ENCODE measurements at regions not wholly inside any gene's neighbourhood (a gene's known extent, or its start where the extent isn't known, plus 50 kb on each side); places are given as distances from the start of the nearest gene placed in this dataset.

DNA sequence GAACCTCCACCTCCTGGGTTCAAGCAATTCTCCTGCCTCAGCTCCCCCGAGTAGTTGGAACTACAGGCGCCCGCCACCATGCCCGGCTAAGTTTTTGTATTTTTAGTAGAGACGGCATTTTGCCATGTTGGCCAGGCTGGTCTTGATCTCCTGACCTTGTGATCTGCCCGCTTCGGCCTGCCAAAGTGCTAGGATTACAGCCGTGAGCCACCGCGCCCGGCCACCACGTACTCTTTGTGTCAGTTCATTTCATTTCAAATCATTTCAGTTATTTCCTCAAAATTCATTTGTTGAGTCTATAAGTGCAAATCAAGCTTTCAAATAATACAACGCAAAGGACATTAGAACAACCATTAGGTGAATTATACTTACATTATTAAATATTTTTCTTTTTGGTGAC, 943.8 kb downstream of the TYW1 start:
- DNase-seq: no peak

DNA sequence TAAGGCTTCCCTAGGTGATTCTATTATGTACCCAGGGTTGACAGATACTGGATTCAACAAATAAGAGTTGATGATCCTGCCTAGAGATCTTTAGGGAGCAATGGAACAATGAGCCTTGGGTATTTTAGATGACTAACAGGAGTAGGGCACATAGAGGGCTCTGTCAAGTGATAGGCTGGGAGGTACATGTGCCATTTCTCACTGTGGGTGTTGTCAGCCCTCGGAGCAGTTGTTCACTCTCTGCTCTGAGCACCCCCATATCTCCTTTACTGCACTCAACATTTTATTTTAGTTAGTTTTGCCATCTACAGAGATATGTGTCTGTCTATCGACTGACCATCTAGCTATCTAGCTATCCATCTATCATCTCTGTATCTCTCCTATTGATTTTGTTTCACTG, 950.6 kb downstream of the TYW1 start:
- no peak for DNase-seq

DNA sequence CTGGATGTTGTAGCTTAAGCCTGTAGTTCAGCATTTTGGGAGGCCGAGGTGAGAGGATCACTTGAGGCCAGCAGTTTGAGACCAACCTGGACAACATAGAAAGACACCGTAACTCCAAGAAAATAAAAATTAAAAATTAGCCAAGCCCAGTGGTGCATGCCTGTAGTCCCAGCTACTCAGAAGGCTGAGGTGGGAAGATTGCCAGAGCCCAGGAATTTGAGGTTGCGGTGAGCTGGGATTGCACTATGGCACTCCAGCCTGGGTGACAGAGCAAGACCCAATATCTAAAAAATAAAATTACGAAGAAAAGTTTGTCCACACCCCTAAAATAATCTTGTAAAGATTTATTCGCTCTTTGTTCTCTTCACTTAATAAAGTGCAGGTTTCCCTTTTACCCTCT, 951.0 kb downstream of the TYW1 start:
- no peak for DNase-seq

DNA sequence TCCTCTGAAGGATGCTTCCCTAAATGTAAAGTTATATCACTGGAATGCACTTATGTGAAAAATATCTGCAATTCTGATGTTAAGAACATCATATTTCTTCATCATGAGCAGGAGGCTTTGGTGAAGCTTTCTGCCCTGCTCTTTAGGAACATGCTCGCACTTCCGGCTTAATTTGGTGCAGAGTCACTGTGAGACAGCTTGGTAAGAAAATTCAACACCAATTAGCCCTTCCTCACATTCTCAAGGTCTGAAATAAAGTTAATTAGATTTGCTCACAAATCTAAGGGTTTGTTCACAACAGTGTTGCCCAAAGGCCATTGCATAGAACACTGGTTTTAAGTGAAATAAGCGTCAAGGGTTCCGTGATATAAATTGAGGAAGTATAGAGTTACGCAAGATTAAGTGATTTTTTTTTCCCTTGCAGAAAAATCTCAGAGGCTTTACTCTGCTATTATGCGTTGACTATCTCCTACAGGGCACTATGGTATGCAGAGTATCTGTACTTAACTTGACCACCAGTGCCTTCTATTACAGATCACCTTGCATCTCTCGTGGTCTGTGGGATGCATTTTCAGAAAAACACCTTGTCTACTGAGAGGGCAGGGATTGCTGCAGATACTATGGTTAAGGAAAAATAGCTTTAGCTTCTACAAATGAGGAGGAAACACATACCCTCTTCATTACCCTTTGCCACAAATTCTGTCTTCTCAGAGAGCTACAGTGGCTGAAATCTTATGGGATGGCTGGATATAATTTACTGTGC, 953.9 kb downstream of the TYW1 start:
- no peak for DNase-seq

DNA sequence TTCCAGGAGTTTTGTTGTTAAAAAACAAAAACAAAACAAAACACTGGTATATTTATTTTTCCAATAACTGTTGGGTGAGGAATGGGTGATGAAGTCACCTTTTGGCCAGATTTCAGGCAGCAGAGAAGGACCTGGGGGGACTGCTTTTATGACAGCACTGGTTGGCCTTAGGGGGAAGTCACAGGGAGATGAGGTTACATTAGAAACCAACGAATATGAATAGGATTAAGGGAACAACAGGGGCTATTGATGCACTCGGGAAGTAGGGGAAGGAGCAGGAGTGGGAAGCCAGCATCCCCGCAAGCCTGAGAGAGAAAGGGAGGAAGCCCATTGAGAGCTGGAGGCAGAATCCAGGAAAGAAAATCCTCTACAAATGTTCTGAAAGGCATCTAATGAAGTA, 958.4 kb downstream of the TYW1 start:
- no peak for DNase-seq

DNA sequence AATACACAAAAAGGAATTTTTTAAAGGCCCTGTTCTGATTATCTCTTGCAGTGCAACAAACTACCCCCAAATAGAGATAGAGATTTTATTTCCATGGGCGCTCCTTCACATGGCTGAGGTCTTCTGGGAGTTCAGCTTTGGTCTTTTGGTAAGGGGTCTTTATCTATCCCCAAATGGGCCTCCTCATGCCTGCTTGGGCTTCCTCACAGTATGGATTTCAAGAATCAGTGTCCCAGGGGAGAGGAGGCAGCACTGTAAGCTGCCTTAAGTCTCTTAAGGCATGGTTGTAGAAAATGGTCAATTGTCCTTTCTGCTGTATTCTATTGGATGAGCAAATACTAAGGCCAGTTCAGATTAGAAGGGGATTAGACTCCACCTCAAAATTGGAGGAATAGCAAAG, 966.2 kb downstream of the TYW1 start:
- no peak for DNase-seq

DNA sequence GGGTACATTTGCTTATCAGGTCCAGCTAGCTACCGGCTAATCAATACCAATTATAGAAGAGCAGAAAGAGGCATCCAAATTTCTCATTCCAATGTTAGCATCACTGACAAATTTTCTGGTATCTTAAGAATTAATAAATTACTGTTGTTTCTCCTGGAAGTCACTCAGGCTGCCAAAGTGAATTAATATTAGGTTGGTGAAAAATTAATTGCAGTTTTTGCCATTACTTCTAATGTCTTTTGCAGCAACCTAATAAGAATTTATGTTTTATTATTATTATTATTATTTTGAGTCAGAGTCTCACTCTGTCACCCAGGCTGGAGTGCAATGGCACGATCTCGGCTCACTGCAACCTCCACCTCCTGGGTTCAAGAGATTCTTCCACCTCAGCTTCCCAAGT, 979.9 kb downstream of the TYW1 start:
- no peak for DNase-seq

DNA sequence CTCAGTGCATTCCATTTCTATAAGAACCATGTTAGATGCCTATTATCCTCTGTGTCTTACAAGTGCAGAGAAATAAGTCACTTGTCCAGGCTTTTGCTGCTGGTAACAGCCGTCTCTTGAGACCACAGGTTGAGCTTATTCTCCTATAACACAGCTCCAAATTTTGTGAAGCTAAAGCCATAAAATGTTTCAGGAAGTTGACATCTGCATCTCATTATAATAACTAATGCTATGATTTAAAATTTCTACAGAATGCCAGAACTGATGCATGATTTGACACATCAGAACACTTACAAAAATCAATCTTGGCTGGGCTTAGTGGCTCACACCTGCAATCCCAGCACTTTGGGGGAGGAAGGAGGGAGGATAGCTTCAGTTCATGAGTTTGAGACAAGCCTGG, 986.9 kb downstream of the TYW1 start:
- no peak for DNase-seq

DNA sequence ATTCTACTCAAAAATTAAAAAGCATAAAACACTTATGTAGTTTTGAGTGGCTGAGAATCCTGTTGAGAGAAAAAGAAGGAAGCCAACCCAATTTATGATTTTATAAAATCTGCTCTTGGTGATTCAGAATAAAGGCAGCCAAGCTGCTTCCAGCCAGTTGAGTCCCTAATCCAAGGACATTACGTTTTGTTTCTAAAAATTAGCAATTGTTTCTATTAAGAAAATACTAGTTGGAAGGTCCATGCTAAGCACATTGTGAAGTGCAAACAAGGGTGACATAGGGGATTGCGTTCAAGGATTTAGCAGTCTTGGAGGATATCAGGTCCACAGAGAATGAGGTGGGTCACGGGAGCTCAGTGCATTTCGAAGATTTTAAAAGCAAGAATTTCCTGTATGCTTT, 987.7 kb downstream of the TYW1 start:
- DNase-seq: no peak

DNA sequence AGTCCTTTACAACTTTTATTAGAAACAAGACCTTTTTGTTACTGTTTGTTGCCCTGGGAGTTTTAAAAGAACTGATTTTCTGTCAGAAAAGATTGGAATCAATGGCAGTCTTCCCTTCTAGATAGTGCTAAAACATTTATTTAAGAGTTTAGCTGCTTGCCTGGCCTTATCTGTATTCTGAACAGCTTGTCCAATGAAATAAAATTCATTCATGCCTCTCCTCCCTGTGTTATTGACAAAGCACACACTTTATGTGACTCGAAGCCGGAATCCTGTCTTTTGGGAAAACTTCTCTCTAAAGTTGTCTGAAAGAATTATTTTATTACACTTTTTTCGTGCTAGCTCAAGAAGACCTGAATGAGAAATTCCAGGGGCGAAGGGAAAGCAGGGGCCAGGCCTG, 992.5 kb downstream of the TYW1 start:
- DNase-seq: no peak

DNA sequence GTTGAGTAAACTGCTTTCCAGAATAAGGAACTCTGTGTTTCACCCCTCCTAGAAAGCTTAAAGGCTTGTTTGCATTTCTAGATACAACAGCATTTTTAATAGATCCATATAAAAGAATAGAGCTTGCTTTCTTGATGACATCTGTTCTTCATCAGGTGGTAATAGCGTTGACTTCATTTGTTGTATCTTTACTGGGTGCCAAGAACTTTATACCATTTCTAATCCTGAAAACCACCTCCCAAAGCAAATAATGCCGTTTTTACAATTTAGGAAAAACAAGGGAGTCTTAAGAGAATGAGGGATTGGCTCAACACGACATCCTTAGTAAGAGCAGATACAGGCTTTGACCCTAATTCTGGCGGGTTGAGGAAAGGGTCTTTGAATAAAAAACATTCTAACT, 993.4 kb downstream of the TYW1 start:
- DNase-seq: no peak

DNA sequence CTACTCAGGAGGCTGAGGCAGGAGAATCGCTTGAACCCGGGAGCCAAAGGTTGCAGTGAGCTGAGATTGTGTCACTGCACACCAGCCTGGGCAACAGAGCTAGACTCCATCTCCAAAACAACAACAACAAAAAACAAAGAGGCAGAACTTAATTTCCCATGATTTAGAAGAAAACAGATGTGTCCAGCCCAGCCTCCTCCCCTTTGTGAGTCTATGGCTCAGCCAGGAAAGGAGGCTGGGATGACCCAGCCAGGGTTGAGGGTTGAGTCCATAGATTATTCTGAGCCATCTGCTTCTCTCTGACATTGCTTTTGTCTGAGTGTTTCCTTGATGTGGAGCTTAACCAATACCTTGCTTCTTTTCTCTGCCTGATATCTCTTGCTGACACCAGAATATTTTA, 994.1 kb downstream of the TYW1 start:
- DNase-seq: no peak

DNA sequence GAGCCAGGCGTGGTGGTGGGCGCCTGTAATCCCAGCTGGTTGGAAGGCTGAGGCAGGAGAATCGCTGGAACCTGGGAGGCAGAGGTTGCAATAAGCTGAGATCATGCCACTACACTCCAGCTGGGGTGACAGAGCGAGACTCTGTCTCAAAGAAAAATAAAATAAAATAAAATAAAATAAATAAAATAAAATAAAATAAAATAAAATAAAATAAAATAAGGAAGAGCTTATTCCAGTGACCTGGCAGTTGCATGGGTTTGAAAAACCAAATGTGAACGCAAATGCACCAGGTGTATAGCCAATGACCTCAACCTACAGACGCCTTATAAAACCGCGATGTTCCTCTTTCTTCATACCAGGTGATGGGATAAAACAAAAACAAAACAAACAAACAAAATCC, 995.7 kb downstream of the TYW1 start:
- DNase-seq: no peak

DNA sequence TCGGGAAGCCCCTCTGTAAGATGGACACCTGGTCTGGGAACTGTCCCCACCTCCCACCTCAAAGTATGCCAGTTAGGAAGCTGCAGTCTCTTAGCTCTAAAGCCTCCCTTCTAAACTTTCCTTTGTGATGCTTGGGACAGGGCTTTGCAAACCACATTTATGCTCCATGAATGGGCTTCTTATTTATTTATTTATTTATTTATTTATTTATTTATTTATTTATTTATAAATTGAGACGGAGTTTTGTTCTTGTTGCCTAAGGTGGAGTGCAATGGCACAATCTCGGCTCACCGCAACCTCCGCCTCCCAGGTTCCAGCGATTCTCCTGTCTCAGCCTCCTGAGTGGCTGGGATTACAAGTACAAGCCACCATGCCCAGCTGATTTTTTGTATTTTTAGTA, 1009.4 kb downstream of the TYW1 start:
- no peak for DNase-seq

DNA sequence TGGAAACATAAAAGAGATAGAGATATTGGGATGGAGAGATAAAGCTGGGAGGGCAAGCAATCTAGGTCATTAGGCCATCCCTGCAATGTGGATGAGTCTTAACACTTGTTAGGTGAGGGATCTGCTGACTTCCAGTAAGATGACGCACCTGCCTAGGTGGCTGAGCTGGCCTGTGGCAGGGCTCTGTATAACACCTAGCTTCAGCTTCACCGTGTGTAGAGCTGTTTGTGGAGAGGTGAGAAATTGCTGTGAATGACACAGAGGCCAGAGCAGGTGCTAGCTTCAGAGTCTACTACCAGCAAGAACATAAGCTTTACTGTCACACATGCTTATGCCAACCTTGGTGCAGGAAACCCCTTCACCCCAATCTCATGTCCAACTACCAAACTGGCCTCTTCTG, 1010.0 kb downstream of the TYW1 start:
- no peak for DNase-seq

DNA sequence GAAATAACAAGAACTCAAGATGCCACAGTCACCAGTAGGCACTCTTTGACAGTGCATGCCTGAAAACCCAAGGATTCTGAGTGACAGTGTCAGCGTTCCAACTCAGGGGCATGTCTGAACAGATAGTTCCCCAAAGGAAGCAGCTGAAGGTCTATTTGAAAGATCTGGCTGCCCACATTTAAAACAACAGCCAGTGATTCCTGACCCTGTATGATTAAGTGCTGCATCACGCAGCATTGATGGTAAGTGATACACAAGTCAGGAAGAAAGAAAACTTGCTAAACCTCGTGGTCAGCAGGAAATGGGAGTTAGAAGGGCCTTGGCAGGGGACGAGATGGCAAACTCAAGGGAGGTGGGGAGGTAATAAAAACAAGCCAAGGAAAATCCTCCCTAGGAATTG, 1013.1 kb downstream of the TYW1 start:
- DNase-seq: no peak

DNA sequence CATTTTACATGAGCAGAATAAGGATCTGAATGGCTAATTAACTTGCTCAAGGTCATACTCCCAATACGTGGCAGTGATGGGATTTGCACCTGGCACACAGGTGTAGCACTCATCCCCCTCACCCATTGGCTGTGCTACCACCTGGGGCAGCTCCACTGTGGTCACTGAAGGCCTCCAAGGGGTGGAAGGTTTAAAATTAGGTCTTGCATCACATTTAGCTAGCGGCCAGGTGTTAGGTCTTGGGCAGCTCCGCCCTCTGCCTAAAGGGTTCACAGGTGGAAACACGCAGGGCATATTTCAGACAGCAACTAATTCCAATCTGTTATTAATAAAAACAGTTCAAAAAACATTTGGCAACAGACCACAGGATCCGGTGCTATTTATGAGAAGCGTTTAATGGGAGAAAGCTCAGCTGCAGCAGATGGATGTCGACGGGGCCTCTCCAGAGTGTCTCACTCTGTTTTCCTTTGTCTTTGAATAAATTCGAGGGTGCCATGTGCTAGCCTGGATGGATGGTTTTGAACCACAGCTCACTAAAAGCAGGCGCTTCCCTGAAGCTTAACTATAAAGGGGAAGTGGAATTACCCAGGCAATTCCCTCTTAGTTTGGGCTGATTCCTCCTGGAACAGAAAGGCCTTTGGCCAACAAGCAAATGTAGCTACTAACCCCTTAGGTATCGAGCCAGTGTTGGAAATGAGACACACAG, 1017.6 kb downstream of the TYW1 start:
- no peak for DNase-seq

DNA sequence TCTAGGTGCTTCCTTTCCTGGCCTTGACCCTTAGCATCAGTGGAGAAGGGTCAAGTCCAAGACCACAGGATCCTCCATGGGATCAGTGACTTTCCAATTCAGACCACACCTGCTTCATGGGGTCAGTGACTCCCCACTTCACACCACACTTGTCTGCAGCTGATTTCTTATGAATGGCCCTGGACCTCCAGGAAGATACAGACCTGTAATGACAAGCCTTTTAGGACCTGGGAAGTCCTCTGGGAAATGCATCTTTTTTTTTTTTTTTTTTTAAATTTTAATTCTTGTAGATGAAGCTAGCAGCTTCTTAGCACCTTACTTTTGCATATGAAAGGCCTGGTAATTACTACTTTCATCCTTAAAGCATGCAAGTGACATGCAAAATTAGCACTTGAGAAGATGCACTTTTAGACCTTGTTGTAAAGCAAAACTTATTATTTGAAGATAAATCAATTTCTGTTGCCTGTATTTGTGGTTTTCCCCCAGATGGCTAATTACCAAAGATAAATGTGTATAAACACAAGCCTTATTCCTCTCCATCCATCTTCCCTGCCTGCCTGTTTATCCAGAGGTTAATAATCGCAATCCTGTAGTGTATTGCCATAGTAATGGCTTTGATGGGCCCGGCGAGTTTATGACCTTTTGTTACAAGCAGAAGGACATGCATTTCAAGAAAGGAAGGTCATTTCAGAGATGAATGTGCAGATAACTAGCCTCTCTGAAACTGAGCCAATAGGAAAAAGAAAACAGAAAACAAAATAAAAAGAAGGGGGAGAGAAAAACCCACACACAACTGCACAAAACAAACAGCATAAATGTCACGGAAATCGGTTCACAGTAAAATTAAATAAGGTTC, 1018.7 kb downstream of the TYW1 start:
- DNase-seq: no peak

DNA sequence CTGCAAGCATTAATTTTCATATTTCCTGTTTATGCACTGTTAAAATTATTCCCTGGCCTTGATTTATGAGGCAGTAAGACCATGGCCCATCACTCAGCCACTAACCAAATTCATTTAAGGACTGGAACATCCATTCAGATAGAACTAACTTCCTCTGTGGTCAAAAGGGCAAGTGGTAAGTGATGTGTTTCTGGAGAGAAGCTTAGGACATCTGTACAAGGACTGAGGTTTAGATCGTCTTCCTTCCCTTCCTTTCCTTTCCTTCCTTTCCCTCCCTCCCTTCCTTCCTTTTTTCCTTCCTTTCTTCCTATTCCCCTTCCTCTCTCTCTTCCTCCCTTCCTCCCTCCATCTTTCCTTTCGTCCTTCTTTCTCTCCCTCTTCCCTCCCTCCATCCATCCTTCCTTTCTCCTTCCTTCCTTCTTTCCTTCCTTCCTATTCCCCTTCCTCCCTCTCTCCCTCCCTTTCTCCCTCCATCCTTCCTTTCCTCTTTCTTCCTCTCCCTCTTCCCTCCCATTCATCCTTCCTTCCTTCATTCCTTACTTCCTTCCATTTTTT, 1019.4 kb downstream of the TYW1 start:
- DNase-seq: no peak

DNA sequence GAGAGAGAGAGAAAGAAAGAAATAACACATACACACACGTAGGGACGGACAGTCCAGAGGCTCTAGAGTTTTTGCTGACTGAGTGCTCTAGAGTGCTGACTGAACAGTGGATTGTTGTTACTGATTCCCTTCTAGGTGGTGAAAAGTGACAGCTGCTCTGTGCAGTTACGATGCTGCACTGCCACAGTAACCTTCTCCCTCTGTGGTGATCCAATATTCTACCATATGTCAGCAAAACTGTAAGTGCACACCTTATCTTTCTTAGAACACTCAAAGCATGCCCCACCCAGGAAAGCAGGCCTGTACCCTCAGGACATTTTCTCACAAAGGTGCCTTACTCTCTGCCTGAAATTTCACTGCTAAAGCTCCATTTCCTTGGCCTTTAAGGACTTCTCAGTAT, 1023.5 kb downstream of the TYW1 start:
- no peak for DNase-seq

DNA sequence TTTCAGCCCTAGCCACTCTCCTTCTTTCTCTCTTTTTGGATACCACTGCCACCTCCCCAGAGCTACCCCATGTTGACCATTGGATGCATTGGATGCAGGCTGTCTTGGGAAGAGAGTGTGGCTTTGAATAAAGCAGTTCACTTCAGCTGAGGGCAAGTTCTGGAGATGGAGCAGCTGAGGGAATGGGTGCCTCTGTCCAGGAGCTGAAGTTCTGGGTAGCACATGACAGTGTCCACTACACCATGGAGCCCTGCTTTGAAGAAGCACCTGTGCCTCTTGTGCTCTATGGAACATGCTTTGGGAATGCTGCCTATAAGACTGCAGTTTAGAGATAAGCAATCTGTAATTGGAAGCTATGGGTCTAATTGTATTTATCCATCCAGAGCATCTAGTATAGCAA, 1028.7 kb downstream of the TYW1 start:
- DNase-seq: no peak

DNA sequence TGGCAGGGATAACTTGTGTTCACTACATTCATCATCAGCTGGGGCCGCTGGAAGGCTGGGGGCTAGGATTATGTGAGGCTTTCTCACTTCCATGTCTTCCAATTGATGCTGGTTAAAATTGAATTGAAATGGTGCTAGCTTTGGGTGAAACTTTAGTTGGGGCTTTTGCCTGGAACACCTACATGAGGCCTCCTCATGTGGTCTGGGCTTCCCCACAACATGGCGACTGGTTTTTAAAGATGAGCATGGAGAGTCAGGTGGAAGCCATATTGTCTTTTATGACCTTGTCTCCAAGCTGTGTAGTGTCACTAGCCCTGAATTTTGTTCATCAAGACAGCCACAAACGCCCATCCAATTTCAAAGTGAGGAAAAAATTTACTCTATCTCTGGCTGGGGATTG, 1033.9 kb downstream of the TYW1 start:
- no peak for DNase-seq

DNA sequence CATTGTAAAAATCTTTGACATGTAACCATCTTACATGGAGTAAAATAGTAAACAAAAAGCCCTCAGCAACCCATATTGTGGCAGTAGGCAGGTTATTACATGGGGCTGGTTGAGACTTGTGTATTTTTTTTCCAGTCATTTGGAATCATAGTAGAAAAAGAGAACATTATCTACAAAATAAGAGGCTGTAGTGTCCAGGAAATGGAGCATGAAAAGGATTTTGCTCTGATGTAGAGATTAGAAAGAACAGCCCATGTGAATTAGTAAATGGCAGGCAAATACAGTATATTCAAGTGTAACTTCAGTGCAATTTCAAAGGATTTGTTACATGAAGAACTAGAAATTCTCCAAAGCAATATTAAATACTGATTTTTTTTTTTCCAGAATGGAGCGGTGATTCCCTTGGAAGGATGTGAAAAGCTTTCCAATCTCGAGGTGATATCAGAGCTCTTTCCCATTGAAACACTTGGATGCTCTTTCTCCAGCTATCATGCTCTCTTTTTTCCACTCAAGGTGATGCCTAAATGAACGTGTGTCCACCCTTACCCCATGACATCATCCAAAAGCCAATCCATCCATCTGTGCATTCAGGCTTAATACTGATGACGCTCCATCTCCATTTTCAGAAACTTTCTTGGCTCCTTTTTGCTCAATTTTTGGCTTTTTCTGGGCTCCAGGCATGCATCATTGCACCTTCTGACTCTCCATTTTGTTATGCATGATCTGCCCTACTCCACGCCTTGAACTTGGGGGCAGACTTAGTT, 1034.7 kb downstream of the TYW1 start:
- DNase-seq: no peak

Data from stimulated activated CD4-positive, alpha-beta T cell treated with anti-CD3 and anti-CD28 coated beads, Interleukin-15, amount 100 ng/mL, for 24 hours (primary cell).